GM19193 (cell line): ENCODE measurements at regions not wholly inside any gene's neighbourhood (a gene's known extent, or its start where the extent isn't known, plus 50 kb on each side); places are given as distances from the start of the nearest gene placed in this dataset.

ENCODE experiments used
- POLR2A ChIP-seq: IDR thresholded peaks from 4 replicates; pipeline ENCODE4 v1.6.1; 2011; ENCODE audit not compliant: insufficient read depth, insufficient read length; ENCODE audit errors: extremely low read depth

- no peak for TF ChIP-seq POLR2A
Measured at GRCh38 chr5:126079266-126079665, 343.9 kb upstream of the GRAMD2B start.

DNA sequence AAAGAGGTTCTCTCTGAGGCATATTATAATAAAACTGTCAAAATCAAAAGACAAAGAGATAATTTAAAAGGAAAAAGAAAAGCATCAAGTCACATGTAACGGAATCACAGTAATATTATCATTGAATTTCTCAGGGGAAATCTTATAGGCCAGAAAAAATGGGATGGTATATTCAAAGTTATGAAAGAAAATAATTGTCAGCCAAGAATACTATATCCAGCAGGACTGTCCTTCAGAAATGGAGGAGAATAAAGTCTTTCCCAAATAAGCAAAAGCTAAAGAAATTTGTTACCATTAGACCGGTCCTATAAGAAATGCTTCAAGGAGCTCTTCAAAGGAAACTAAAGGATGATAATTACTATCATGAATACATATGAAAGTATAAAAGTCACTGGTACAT lies 342.0 kb upstream of the GRAMD2B start:
- no peak for TF ChIP-seq POLR2A

DNA sequence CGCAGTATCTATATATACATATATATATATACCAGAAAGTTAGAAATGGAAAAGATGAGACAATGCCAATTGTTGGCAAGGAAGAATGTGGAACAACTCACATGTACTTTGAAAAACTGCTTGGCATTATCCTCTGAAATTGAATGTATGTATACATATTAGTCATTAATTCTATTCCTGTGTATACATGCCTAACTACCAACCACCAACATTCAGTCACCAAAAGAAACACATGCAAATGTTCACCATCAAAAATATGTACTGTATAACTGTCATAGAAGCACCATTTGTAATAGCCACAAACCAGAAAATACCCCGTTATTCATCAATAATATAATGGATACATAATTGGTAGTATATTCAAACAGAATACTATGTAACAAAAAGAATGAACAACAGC lies 330.2 kb upstream of the GRAMD2B start:
- TF ChIP-seq POLR2A: no peak

DNA sequence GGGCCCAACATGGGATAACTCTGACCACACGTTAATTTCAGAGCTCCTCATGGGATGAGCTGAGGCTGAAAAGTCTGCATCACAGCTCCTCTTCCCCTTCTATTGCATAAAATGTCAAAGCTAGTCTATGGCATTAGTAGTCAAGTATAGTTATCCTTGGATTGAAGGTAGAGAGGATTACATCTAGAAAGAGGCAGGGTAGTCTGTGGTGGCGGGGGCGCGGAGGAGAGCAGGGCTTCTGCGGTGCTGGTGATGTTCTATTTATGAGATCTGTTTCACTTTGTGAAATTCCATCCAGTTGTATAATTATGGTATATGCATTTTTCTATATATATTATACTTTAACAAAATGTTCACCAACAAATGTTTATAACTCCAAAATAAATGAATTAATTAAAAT lies 329.5 kb upstream of the GRAMD2B start:
- TF ChIP-seq POLR2A: no peak

DNA sequence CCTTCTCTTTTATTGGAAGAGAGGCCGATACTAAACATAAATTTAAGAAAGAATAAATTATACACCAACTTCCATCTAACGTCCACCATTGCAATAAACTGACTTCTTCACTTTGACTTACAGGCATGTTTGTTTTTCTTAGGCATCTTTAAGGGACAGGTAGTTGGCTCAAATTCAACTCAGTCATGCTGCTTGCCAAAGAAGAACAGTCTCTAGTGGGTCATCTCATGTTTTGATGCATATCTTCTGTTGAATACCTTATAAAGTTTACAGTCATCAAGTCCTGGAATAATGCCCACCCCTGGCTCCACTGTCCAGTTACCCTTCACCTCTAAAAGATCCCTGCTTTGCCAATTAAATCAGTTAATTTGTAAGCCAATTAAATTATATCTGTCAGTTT lies 328.2 kb upstream of the GRAMD2B start:
- TF ChIP-seq POLR2A: no peak

GRCh38 chr5:126096442-126097006 lies 326.7 kb upstream of the GRAMD2B start:
- no peak for TF ChIP-seq POLR2A

- no peak for TF ChIP-seq POLR2A
Measured at GRCh38 chr5:126097876-126098275, 325.3 kb upstream of the GRAMD2B start.

DNA sequence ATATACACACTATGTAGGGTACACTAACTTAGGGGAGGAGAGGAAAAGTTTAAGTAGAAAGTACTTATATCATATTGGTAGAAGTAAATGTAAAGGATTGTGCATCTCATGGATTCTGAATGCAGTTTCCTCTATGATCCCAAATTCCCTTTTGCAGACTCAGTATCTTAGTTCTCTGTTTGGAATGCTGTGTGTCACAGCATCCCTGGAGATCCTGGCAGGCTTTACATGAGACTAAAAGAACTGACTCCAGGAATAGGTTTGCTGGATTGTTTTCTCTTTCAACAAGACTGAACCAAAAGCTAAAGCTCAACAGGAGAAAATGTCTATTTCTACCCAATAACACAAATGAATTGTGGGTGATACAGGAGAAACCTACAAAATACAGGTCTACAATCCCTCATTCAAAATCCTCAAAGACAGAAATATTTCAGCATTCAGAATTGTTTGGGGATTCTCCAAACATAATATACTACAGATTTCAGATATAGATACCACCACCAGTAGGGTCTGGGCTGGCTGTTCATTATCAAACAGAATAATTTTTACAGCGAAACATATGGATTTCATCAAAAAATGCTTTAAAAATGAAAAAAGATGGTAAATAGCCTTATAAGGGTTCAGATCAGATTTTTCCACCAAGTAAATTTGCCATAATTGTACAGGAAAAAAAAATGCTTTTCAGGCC lies 324.7 kb upstream of the GRAMD2B start:
- no peak for TF ChIP-seq POLR2A

- TF ChIP-seq POLR2A: no peak
Measured at GRCh38 chr5:126099077-126099476, 324.1 kb upstream of the GRAMD2B start.

GRCh38 chr5:126100767-126101166 lies 322.4 kb upstream of the GRAMD2B start:
- no peak for TF ChIP-seq POLR2A

GRCh38 chr5:126101901-126102300 lies 321.3 kb upstream of the GRAMD2B start:
- TF ChIP-seq POLR2A: no peak

DNA sequence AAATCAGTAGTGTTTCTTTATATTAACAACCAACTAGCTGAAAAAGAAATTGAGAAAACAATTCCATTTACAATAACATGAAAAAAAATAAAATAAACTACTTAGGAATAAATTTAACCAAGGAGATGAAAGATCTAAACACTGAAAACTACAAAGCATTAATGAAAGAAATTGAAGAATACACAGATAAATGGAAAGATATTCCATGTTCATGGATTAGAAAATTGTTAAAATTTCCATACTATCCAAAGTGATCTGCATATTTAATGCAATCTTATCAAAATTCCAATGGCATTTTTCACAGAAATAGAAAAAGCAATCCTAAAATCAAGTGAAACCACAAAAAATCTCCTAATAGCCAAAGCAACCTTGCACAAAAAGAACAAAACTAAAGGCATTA lies 320.2 kb upstream of the GRAMD2B start:
- TF ChIP-seq POLR2A: no peak

DNA sequence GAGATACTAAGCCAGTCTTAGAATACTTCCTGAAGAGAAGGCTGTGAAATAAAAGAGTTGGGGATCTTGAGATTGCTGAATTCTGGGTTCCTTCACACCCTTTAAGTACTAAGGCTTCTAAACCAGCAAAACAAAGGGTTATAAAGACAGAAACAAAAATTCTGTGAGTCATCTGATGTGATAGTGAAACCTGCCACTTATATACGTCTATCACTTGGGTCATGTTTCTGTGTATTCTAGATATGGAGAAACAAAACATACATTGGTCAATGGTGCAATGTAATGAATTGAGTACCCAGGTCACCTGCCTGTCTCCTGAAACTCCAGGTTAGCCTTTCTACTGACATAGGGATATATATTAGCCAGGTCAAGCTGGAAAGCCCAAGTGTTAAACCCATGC lies 319.3 kb upstream of the GRAMD2B start:
- TF ChIP-seq POLR2A: no peak

- no peak for TF ChIP-seq POLR2A
Measured at GRCh38 chr5:126104341-126104740, 318.9 kb upstream of the GRAMD2B start.

DNA sequence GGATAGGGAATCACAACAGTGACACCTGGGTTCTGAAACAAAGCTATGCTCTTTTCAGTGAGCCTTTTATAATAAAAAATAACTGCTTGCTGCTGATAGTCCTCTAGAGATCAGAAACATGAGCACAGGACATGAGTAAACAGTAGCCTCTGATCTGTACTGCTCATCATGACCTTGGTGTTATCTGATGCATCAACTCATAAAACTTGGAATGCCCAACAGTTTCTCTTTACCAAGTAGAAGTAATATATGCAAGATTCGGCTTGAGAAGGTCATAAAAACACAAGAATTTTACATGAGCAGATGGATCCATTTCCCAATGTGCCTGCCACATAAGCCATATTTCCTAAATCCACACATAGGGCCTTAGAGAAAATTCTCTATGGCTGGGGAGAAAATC lies 318.3 kb upstream of the GRAMD2B start:
- no peak for TF ChIP-seq POLR2A

DNA sequence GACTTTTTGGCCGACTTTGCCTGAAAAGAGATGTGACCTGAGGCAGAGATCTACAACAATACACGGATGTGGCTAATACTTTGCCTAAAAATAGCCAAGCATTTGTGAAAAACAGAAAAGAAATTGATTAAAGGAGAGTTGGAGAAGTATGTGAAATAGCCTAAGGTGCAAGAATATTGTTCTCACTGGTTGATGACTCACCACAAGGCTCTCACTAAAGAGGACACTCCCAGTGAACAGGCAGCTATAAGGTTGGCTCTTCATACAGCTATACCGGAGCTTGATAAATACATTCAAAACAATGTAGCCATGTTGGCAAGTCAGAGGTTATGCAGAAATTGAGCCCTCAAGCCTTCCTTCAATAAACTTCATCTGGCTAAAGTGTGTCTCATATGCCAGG lies 317.2 kb upstream of the GRAMD2B start:
- TF ChIP-seq POLR2A: no peak

DNA sequence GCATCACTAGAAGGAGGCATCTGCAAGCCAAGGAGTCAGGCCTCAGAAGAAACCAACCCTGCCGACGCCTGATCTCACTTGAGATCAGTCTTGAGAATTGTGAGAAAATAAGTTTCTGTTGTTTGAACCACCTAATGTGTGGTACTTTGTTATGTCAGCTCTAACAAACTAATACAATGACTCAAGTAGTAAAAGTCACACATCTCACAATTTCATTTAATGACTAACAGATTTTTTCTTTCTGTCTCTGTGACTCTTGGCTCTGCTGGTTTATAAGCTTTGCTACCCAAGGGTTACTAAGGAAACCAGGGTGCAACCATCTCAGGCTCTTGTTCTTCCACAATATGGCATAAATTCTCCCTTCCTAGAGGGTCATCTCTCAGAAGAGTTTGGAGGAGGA lies 315.8 kb upstream of the GRAMD2B start:
- TF ChIP-seq POLR2A: no peak
